GM20000 (cell line): ENCODE measurements at regions not wholly inside any gene's neighbourhood (a gene's known extent, or its start where the extent isn't known, plus 50 kb on each side); places are given as distances from the start of the nearest gene placed in this dataset.

Experiments
- DNase-seq: peaks from one replicate; pipeline ENCODE4 v3.0.0; 2012; ENCODE audit warnings: low spot score
- TF ChIP-seq, protein P1 (sequence below): IDR thresholded peaks from 2 replicates; pipeline ENCODE4 v1.5.1; 2012; ENCODE audit warnings: mild to moderate bottlenecking, control low read depth; ENCODE audit errors: extremely low read depth, missing control alignments

DNA sequence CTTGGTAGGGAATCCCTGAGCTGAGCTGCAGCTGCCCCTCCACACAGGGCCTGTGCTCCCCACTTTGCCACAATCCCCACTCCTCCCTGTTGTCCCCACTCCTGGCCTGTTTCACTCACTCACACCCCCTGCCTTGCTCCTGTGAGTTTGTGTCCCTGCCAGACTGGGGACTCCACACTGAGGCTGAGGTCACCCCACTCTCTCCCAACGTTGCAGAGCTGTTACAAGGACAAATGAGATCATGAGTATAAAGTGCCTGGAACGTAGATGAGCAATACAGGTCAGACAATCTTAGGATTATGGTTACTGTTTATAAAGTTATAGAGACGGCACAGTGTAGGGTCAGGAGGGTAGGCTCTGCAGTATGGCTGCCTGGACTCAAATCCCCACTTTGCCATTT, 426.0 kb upstream of the SULF2 start:
- no peak for DNase-seq
- TF ChIP-seq, protein P1, sequence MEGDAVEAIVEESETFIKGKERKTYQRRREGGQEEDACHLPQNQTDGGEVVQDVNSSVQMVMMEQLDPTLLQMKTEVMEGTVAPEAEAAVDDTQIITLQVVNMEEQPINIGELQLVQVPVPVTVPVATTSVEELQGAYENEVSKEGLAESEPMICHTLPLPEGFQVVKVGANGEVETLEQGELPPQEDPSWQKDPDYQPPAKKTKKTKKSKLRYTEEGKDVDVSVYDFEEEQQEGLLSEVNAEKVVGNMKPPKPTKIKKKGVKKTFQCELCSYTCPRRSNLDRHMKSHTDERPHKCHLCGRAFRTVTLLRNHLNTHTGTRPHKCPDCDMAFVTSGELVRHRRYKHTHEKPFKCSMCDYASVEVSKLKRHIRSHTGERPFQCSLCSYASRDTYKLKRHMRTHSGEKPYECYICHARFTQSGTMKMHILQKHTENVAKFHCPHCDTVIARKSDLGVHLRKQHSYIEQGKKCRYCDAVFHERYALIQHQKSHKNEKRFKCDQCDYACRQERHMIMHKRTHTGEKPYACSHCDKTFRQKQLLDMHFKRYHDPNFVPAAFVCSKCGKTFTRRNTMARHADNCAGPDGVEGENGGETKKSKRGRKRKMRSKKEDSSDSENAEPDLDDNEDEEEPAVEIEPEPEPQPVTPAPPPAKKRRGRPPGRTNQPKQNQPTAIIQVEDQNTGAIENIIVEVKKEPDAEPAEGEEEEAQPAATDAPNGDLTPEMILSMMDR, result no peak

DNA sequence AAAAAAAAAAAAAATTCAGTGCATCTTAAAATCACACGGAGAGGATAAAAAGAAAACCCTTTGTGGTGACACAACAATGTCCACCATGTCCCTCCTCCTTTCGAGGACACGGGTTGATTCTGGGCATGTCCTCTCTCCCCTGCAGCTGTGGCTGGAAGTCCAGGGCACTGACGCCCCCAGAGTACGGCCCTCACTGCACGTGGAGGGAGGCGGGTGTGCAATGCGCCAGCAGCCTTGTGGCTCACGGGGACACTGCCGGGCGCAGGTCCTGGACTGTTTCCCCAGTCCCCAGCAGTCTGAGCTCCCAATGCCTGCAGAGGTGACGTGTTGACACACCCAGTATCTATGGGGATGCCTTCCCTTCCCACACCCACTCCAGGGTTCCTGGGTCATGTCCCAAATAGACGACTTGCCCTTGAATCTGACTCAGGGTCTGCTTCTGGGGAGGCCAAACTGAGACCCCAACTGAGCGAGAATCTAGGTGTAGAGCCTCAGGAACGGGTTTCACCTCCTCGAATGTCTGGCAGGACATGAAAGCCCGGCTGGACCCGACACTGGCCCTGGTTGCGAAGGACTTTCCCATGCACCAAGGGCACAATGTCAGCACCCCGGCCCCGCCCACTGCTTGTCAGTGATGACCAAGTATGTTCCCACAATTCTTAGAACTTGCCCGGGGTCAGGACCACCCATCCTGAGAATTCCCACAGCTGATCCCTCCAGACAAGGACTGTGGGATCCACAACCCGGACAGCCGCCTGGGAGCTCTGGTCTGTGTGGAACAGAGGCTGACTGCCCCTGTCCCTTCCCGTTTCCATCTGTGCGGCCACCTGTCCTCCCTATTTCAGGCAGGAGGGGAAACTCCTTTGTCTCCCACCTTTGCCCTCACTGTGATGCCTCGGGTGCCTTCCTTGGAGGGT, 425.1 kb upstream of the SULF2 start:
- TF ChIP-seq, protein P1, result no peak
- no peak for DNase-seq

DNA sequence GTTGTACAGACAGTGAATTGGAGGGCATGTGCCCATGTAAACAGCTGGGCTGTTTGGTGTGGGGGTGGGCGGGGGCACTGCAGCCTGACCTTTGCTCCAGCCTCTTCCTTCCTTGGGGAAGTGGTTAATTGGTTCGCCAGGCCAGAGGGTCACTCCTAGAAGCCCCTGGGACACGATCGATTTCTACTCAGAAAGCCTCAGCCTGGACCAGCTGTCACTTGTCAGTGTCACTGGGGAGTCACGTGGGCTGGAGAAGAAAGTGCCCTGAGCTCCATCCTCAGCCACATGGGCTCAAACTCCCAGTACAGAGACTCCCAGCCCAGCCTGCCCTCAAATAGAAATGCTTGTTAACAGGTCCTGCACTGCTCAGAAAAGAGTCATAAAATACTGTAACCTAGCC, 423.8 kb upstream of the SULF2 start:
- no peak for DNase-seq

DNA sequence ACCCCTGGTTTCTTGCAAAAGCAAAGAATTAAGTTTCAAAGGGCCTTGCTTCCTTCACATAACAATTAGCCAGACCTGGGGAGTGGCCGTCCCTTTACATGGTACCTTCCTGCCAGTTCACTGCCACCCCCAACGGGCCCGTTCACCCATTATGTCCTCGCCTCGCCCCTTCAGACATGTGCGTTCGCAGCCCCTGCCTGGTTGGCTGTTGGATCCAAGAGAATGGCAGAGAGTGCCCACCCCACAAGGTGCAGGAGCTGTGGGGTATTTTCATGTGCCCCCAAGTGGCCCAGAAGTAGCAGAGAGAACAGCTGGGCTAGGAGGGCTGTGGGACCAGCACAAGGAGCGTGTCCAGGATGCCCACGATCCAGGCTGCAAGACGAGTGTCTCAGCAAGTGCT, 422.9 kb upstream of the SULF2 start:
- TF ChIP-seq, protein P1, result no peak
- no peak for DNase-seq

More for the DNA sequence above, 423.8 kb upstream of the SULF2 start:
- TF ChIP-seq, protein P1, result no peak

DNA sequence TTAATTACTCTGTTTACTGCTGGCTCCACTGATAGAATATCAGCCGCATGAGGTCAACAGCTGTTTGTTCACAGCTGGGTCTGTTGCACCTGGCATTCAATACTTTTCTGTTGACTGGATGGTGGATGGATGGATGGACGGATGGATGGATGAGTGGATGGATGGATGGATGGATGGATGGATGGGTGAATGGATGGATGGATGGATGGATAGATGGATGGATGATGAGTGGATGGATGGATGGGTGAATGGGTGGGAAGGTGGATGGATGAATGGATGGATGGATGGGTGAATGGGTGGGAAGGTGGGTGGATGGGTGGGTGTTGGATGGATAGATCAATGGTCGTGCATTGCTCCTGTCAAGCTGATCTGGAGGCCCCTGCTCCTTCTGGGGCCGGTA, 422.2 kb upstream of the SULF2 start:
- TF ChIP-seq, protein P1, result no peak
- DNase-seq, result no peak

DNA sequence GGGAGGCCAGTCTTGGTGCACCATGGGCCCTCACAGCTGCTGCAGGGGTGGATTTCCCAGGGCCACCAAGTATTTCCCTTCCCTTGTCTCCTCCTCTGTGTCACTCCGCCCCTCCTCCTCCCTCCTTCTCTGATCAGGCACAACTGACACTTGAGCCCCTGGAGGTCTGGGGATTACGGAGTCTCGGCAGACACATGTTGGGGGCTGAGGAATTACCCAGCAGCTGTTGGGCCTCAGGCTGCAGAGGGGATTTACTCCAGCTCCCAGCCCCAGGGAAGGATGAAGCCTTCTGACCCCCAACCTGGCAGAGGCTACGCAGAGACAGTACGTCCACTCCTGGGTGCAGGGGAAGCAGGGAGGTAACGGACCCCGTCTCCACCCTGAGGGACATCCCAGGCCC, 420.5 kb upstream of the SULF2 start:
- no peak for DNase-seq
- TF ChIP-seq, protein P1, result no peak

DNA sequence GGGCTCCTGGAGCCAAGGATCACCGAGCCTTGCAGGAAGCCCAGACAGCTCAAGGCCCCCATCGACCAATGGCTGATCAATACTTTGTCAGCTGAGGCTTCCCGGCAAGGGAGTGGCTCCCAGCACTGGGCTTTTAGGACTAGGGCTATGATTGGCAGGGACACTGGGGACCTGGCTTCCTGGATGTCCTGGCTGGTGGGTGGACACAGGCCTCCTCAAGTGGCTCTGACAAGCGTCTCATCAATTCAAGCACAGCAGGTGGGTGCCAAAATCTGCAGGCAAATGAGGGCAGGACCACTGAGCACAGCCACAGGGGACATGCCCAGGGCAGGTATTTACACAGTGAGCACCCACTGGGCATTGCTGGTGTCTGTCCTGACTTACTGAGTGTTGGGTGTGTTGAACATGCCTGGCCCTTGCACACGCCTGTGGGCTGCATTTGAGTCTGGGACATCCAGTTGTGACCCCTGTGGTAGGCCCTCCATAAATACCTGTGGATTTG, 420.1 kb upstream of the SULF2 start:
- DNase-seq, result no peak
- TF ChIP-seq, protein P1, result no peak
